Lower lobe of right lung (tissue), 2 donors: ENCODE measurements at regions not wholly inside any gene's neighbourhood (a gene's known extent, or its start where the extent isn't known, plus 50 kb on each side); places are given as distances from the start of the nearest gene placed in this dataset.

ENCODE experiments used
- ATAC-seq, 2 donors: fragments of 200-7000 bp; cut with Tn5 transposase; one replicate each; pipeline ENCODE4 v1.9.1; 2020 to 2022; ENCODE audit warnings: mild to moderate bottlenecking in 2 of 2, moderate library complexity in 2 of 2
- DNase-seq: peaks from one replicate; pipeline ENCODE4 v3.0.0-alpha.2; 2020
- H3K27ac ChIP-seq: fragments of 200-600 bp; one replicate; pipeline ENCODE4 v1.8.0; 2022
- H3K27me3 ChIP-seq: fragments of 200-600 bp; one replicate; pipeline ENCODE4 v1.8.0; 2022; ENCODE audit warnings: low read depth
- H3K36me3 ChIP-seq: fragments of 200-600 bp; one replicate; pipeline ENCODE4 v1.8.0; 2022; ENCODE audit warnings: mild to moderate bottlenecking
- H3K4me1 ChIP-seq: fragments of 200-600 bp; one replicate; pipeline ENCODE4 v1.8.0; 2022
- H3K4me3 ChIP-seq: fragments of 200-600 bp; one replicate; pipeline ENCODE4 v1.8.0; 2022; ENCODE audit warnings: mild to moderate bottlenecking
- H3K9me3 ChIP-seq: fragments of 200-600 bp; one replicate; pipeline ENCODE4 v1.8.0; 2022
- intact Hi-C: fragments of 100-400 bp; cut with DNase I; formaldehyde crosslinking; loops from one replicate; pipeline ENCODE4 v1.11.0; 2022
- TF ChIP-seq, protein P1 (sequence below): fragments of 200-600 bp; IDR thresholded peaks from one replicate; pipeline ENCODE4 v1.8.0; 2022; ENCODE audit warnings: antibody characterized with exemption, mild to moderate bottlenecking
- donor health status: DM: no; HTN: yes; CAD: no; lungs with severe emphysema.

DNA sequence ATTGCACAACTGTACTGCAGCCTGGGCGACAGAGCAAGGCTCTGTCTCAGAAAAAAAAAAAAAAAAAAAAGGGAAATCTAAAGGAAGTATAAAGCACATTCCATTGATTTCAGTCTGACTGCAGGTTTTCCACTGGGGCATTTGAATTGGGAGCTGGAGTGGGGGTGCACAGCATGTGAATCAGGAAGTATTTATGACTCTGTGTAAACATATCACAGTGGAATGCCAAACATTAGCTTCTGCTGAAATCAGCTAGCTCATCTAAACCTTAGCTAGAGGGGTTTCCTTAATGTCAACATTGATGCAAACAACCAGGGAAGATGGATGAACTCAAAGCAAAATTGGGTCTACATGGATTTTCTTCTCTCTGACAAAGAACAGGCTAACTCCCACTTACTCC is 641.0 kb upstream of the EEF2KMT start:
- Histone ChIP-seq H3K27ac (no peak overlapping the region), H3K4me3 (no peak overlapping the region), H3K9me3 (no peaks in the 10 kb centered on the region), H3K4me1 (no peaks in the 10 kb centered on the region), H3K36me3 (no peaks in the 10 kb centered on the region), H3K27me3 (no peaks in the 10 kb centered on the region)
- intact Hi-C loops = no loop called here
- ATAC-seq (no peak), DNase-seq (no peak)
- TF ChIP-seq, protein P1, sequence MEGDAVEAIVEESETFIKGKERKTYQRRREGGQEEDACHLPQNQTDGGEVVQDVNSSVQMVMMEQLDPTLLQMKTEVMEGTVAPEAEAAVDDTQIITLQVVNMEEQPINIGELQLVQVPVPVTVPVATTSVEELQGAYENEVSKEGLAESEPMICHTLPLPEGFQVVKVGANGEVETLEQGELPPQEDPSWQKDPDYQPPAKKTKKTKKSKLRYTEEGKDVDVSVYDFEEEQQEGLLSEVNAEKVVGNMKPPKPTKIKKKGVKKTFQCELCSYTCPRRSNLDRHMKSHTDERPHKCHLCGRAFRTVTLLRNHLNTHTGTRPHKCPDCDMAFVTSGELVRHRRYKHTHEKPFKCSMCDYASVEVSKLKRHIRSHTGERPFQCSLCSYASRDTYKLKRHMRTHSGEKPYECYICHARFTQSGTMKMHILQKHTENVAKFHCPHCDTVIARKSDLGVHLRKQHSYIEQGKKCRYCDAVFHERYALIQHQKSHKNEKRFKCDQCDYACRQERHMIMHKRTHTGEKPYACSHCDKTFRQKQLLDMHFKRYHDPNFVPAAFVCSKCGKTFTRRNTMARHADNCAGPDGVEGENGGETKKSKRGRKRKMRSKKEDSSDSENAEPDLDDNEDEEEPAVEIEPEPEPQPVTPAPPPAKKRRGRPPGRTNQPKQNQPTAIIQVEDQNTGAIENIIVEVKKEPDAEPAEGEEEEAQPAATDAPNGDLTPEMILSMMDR = no peak

DNA sequence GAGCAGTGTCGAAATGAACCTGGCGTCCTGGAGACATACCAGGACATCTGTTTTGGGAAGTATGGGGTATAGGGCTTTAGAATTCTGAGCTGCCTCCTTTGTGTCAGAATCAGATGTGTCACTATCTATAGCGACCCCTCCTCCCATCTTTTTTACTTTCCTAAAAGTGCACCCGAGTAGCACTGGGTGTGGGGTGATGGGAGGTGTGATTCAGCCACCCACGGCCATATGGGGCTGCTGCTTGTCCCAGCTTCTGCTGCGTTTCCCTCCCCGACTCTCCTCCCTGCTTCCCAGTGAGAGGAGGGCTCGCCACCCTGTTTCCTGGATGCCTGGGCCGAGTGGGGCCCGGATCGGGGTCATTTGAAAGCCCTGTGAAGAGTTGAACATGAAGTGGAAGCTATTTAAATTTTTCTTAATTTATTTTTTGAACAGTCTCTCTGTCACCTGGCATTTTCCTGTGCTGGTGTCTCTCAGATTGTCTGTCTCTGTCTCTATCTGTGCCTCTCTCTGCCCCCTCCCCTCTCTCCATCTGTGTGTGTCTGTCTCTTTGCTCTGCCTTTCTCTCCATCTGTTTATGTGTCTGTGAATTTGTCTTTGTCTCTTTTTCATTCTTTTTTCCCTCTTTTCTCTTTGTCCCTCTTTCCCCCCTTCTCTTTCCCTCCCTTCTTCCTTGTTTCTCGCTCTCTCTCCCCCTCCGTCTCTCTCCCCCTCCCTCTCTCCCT is 638.8 kb upstream of the EEF2KMT start:
- Histone ChIP-seq H3K4me3 (no peak overlapping the region), H3K27me3 (no peaks in the 10 kb centered on the region), H3K27ac (no peak overlapping the region), H3K4me1 (no peaks in the 10 kb centered on the region), H3K9me3 (no peaks in the 10 kb centered on the region), H3K36me3 (no peaks in the 10 kb centered on the region)
- intact Hi-C loops = no loop called here
- no peak for DNase-seq
- no peak for ATAC-seq
- TF ChIP-seq, protein P1 = no peak

DNA sequence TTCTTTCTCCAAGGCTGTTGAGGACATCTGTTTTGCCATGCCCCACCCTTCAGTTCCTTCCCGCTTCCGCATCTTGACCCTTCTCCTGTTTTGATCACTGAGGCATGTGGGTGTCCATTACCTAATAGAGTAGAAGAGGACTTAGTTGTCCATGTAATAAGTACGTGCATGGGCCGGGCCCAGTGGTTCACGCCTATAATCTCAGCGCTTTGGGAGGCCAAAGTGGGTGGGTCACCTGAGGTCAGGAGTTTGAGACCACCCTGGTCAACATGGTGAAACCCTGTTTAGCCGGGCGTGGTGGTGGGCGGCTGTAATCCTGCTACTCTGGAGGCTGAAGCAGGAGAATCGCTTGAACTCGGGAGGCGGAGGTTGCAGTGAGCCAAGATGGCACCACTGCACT is 637.8 kb upstream of the EEF2KMT start:
- TF ChIP-seq, protein P1 = no peak
- ATAC-seq = no peak

DNA sequence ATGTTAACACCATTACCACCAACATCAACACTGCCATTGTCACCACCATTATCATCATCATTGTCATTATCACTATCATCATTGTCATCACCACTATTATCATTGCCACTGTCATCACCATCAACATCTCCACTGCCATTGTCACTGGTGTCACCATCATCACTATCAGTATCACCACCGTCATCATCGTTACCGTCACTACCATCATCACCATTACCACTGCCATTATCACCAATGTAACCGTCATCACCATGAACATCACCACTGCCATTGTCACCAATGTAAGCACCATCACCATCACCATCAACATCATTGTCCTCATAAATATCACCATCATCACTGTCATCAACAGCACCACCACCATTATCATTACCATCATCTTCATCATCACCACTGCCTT is 633.2 kb upstream of the EEF2KMT start:
- TF ChIP-seq, protein P1 = no peak
- Histone ChIP-seq H3K27me3 (no peaks in the 10 kb centered on the region), H3K27ac (no peak overlapping the region), H3K4me3 (no peak overlapping the region), H3K9me3 (no peaks in the 10 kb centered on the region), H3K4me1 (no peaks in the 10 kb centered on the region), H3K36me3 (no peaks in the 10 kb centered on the region)
- DNase-seq (no peak), ATAC-seq (no peak)
- intact Hi-C loops = no loop called here

More for the DNA sequence above, 637.8 kb upstream of the EEF2KMT start:
- Histone ChIP-seq H3K36me3 (no peaks in the 10 kb centered on the region), H3K27ac (no peak overlapping the region), H3K9me3 (no peaks in the 10 kb centered on the region), H3K4me3 (no peak overlapping the region), H3K4me1 (no peaks in the 10 kb centered on the region), H3K27me3 (no peaks in the 10 kb centered on the region)
- intact Hi-C loops = no loop called here
- DNase-seq = no peak

DNA sequence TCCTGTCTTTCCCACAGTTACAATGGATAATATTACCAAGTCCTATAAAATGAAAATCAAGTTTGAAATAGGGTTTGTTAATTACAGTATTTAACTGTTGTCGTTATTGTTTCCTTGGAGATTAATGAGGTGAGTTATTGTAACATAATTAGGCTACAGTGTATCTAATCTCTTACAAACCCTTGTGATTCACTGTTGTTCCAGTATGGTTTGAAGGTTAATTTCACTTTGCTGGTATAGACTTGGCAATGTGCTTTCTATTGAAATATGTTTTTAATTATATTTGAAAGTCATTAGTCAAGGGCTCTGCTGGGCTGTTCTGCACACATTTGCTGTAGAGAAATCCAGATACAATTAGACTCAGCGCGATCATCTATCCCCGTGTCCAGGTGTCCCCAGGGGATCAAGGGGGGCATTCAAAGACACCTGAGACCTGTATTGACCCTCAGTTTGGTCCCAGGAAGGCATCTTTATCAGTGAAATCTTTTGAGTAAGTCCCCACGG is 624.6 kb upstream of the EEF2KMT start:
- H3K36me3 ChIP-seq = no peaks in the 10 kb centered on the region
- H3K27ac ChIP-seq = no peak overlapping the region
- no peaks in the 10 kb centered on the region for H3K27me3 ChIP-seq
- DNase-seq = no peak
- intact Hi-C loops = no loop called here
- H3K4me3 ChIP-seq = no peak overlapping the region
- TF ChIP-seq, protein P1 = no peak
- ATAC-seq = no peak
- no peaks in the 10 kb centered on the region for H3K9me3 ChIP-seq
- H3K4me1 ChIP-seq = no peaks in the 10 kb centered on the region
